ENCODE measurements at regions not wholly inside any gene's neighbourhood (a gene's known extent, or its start where the extent isn't known, plus 50 kb on each side); places are given as distances from the start of the nearest gene placed in this dataset.
"Not testable (repeated sequence)": the region's sequence is repeated elsewhere in the genome, so short reads cannot be mapped to it uniquely, and the experiment has no call there.

DNA sequence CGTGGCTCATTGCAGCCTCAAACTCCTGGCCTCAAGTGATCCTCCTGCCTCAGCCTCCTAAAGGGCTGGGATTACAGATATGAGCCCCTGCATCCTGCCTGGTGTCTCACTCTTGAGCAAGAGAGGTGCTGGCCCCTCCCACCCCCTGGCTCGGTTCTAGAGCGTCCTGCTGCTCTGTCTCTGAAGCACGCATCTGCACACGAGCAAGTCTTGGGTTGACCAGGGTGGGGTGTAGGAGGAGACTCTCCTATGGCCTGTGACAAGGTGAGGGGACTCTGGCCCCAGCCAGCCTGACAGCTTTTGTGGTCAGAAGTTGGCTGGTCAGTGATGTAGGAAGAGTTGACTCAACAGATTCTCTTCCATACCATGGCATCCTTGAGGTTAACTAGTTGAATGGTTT, 110.7 kb upstream of the CARD11 start:
- DNase-seq (ENCODE audit: insufficient read length, low spot score) (no peak), FAIRE-seq (no peak)
- TF ChIP-seq, protein P1, sequence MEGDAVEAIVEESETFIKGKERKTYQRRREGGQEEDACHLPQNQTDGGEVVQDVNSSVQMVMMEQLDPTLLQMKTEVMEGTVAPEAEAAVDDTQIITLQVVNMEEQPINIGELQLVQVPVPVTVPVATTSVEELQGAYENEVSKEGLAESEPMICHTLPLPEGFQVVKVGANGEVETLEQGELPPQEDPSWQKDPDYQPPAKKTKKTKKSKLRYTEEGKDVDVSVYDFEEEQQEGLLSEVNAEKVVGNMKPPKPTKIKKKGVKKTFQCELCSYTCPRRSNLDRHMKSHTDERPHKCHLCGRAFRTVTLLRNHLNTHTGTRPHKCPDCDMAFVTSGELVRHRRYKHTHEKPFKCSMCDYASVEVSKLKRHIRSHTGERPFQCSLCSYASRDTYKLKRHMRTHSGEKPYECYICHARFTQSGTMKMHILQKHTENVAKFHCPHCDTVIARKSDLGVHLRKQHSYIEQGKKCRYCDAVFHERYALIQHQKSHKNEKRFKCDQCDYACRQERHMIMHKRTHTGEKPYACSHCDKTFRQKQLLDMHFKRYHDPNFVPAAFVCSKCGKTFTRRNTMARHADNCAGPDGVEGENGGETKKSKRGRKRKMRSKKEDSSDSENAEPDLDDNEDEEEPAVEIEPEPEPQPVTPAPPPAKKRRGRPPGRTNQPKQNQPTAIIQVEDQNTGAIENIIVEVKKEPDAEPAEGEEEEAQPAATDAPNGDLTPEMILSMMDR (IDR thresholded peaks at IDR 0.05; ENCODE audit: insufficient read depth, missing control alignments): no peak

DNA sequence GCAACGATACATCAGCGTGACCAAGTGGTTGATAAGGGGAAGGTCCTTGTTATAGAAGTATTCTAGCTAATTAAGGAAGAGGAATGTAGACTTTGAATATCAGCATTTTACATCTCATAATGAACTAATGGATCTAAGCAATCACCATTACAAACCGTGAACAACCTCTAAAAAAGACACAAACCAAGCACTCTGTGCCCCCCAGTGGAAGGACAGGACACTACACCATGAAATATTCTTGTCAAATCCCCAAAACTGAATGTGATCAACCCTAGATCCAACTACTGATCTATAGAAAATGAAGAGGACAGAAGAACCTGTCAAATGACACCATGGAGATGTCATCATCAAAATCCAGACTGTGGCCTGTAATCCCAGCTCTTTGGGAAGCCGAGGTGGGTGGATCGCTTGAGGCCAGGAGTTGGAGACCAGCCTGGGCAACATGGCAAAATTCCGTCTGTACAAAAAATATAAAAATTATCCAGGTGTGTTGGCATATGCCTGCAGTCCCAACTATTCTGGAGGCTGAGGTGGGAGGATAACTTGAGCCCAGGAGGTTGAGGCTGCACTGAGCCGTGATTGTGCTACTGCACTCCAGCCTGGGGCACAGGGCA, 111.3 kb upstream of the CARD11 start:
- TF ChIP-seq, protein P1 (IDR thresholded peaks at IDR 0.05; ENCODE audit: insufficient read depth, missing control alignments): peak; percentile 64
- DNase-seq (ENCODE audit: insufficient read length, low spot score) (no peak), FAIRE-seq (no peak)

DNA sequence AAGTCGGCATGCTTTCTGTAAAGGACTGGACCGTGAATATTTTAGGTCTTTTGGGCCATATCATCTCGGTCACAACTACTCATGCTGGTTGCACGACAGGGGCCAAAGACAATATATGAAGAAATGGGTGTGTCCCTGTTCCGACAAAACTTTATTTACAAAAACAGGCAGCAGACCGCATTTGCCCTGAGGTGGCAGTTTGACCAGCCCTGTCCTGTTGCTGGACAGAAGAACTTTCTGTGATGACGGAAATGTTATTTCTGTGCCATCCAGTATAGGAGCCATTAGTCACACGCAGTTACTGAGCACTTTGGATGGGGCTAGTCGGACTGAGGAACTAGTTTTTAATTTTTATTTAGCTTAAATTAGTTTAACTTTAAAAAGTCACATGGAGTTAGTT, 112.8 kb upstream of the CARD11 start:
- TF ChIP-seq, protein P1 (IDR thresholded peaks at IDR 0.05; ENCODE audit: insufficient read depth, missing control alignments): no peak
- no peak for FAIRE-seq
- no peak for DNase-seq (ENCODE audit: insufficient read length, low spot score)

DNA sequence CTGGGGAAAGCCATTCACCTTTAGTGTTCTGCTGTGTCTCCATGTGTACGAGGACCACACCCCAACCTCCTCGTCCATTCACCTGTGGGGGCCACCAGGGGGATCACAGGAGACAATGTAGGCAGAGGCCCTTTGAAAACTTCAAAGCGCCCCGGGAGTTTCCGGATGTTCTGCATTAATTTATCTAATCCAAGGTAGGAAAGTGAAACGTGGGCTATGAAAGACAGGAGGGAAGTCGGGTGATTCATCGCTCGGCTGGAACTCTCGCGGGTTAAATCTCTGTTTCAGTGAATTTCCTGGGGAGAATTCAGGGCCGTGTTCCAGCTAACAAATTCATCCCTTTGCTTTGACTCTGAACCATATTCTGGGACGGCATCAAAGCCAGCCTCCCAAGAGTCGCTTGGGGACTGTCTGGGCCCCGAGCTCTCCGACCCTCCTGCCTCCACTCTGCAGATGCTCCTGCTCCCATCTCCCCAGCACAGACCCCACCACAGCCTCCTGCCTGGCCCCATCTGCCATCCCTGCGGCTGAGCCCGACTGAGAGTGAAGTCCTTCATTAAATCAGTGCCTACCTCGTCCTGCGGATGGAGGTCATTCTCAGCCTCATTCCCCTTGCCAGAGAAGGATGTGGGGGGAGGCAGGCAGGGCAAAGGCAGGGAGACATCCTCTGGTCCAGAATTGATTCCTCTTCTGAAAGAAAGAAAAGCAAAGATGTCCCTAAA, 114.1 kb upstream of the CARD11 start:
- DNase-seq (ENCODE audit: insufficient read length, low spot score) (no peak), FAIRE-seq (no peak)
- TF ChIP-seq, protein P1 (IDR thresholded peaks at IDR 0.05; ENCODE audit: insufficient read depth, missing control alignments): no peak

DNA sequence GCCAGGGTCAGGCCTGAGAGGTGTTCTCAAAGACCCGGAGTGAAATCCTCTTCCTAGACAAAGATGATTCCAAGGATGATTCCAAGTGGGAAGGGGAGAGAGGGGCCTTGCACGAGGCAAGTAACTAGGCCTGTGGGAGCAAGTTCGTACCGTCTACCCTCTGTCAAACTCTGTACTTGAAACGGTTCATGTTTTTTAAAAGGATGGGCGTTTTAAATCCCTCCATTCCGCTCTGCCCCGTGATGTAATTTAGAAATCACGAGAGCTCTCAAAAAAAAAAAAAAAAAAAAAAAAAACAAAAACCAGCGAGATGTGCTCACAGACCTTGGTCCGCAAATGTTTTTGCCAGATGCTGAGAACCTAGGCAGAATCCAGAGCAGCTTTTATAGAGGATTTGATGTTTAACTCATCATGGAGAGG, 114.7 kb upstream of the CARD11 start:
- TF ChIP-seq, protein P1 (IDR thresholded peaks at IDR 0.05; ENCODE audit: insufficient read depth, missing control alignments): no peak
- DNase-seq (ENCODE audit: insufficient read length, low spot score) (no peak), FAIRE-seq (no peak)

DNA sequence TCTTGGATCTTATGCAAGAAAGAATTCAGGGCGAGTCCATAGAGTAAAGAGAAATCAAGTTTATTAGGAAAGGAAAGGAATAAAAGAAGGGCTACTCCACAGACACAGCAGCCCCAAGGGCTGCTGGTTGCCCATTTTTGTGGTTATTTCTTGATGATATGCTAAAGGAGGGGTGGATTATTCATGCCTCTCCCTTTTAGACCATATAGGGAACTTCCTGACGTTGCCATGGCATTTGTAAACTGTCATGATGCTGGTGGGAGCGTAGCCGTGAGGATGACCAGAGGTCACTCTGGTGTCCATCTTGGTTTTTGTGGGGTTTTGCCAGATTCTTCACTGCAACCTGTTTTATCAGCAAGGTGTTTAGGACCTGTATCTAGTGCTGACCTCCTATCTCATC, 115.4 kb upstream of the CARD11 start:
- TF ChIP-seq, protein P1 (IDR thresholded peaks at IDR 0.05; ENCODE audit: insufficient read depth, missing control alignments): no peak
- FAIRE-seq (no peak), DNase-seq (ENCODE audit: insufficient read length, low spot score) (no peak)

DNA sequence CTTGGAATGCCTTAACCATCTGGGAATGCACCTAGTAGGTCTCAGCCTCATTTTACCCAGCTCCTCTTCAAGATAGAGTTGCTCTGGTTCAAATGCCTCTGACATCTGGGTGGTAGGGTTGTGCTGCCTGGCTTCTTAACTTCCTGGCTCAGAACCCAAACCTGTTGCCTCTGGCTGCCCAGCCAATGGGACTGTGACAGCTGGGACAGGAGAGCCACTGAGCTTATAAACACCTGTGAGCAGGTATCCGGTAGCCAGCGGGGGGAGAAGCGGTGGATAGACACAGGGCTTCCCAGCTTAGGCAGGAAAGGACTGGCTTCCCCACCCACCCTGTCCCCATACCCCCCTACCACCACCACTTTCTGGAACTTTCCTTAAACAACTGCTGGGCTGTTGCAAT, 115.8 kb upstream of the CARD11 start:
- TF ChIP-seq, protein P1 (IDR thresholded peaks at IDR 0.05; ENCODE audit: insufficient read depth, missing control alignments): no peak
- no peak for DNase-seq (ENCODE audit: insufficient read length, low spot score)
- FAIRE-seq: no peak

DNA sequence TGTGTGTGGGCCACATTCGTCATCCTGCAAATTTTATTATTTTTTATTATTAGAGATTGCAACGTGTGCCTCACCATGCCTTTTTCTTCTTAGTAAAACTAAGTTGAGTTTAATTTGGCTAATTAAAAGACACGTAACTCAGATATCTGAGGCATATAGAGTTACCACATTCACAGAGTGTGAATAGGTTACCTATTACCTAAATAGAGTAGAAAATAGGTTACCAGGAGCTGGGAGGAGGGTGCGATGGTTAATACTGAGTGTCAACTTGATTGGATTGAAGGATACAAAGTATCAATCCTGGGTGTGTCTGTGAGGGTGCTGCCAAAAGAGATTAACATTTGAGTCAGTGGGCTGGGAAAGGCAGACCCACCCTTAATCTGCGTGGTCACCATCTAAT, 116.3 kb upstream of the CARD11 start:
- DNase-seq (ENCODE audit: insufficient read length, low spot score); FAIRE-seq: not testable (repeated sequence)

Data from D721Med (cell line).